ENCODE measurements at regions not wholly inside any gene's neighbourhood (a gene's known extent, or its start where the extent isn't known, plus 50 kb on each side); places are given as distances from the start of the nearest gene placed in this dataset.
"Not testable (repeated sequence)": the region's sequence is repeated elsewhere in the genome, so short reads cannot be mapped to it uniquely, and the experiment has no call there.

DNA sequence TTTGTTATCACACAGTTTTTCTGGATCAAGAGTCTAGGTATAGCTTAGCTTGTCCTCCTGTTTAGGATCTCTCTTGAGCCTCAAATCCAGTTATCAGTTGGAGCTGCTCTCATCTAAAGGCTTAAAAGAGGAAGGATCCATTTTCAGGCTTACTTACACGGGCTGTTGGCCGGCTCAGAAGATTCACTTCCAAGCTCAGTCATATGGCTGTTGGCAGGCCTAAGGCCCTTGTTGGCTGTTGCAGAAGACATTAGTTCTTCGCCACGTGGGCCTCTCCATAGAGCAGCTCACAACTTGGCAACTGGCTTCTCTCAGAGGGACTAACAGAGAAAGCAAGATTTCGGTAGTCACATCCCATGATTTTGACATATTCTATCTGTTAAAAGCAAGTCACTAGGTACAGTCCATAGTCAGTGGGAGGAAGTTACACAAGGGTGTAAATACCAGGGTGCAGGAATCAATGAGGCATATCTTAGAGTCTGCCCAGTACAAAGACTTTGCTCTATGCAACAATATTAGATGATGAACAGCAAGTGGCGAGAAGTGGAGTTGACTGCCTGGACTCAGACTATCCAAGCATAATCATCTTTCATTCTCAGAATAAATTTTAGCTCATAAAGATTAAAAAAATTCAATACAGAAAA, 280.1 kb upstream of the MBL2 start:
- no peak for DNase-seq

DNA sequence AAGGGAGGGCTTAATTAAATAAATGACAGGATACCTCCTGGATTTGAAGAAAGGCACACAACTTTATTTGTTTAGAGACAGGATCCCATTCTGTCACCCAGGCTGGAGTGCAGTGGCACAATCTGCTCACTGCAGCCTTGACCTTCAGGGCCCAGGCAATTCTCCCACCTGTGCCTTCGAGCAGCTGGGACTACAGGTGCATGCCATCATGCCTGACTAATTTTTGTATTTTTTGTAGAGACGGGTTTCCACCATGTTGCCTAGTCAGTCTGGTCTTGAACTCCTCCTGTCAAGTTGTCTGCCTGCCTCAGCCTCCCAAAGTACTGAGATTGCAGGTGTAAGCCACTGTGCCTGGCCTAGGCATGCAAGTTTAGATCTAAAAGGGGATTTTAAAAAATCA, 272.7 kb upstream of the MBL2 start:
- no peak for DNase-seq

DNA sequence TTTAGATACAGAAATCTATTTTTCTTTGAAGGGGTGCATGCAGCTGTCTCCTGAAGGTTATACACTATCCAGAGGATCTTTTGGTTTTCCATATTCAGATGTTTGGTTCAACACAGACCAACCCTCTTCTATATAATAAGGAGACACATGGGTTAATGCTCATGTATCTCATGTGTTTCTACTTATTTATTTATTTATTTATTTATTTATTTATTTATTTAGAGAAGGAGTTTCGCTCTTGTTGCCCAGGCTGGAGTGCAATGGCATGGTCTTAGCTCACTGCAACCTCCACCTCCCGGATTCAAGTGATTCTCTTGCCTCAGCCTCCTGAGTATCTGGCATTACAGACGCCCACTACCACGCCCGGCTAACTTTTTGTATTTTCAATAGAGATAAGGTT, 263.2 kb upstream of the MBL2 start:
- not testable (repeated sequence) for DNase-seq

DNA sequence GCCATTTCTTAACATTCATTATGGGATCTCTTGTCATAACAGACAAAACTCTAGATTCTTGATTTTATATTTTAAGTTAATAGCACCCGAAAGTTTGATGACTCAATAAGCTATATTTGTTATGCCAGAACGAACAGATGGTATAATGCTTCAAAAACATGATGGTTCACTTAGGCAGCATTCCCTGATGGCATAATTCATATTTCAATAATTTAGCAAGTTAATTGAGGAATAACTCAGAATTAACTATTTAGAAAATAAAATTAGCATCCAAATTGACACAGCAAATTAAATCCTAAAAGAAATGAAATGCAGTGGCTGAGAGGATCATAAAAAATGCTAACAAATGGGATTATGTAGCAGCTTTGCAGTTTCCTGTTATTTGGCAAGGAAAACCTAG, 260.8 kb upstream of the MBL2 start:
- DNase-seq: no peak

GRCh38 chr10:53029872-53030849, 257.6 kb upstream of the MBL2 start:
- not testable (repeated sequence) for DNase-seq

GRCh38 chr10:53029449-53029848, 256.9 kb upstream of the MBL2 start:
- no peak for DNase-seq

GRCh38 chr10:53025765-53026164, 253.2 kb upstream of the MBL2 start:
- DNase-seq: not testable (repeated sequence)

- DNase-seq: no peak
These were observed 252.7 kb upstream of the MBL2 start for GRCh38 chr10:53025172-53025711.

GRCh38 chr10:53023411-53023810, 250.8 kb upstream of the MBL2 start:
- DNase-seq: no peak

- no peak for DNase-seq
These were observed 250.1 kb upstream of the MBL2 start for GRCh38 chr10:53022611-53023088.

DNA sequence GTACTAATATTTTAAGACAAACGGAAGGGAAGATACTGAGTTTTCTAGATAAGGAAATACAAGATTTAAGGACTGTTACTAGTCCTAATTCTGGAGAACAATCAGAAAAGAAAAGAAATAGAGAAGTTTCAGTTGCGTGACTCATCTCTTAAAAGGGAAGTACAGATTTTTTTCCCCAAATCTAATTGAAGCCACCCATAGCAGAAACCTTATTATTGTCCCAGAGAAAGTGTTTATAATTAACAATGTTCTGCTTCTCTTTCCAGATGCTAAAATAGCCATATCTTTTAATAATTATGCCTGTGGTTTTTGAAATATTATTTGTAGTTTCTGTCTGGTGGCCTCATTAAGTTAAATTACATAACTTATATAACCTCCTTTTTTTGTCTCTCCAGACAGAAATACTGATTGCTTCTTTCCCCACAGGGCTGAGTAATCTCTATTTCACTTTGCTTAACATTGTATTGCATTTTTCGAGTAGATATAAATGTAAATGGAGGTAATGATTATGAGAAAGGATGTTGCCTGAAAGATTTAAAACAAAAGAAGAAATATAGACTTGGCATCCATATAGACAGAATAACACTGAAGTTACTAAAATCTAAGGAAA, 240.7 kb upstream of the MBL2 start:
- DNase-seq: no peak

GRCh38 chr10:53009961-53010907, 237.7 kb upstream of the MBL2 start:
- no peak for DNase-seq

- no peak for DNase-seq
These were observed 234.9 kb upstream of the MBL2 start for GRCh38 chr10:53007527-53007842.

GRCh38 chr10:53006663-53007526, 234.3 kb upstream of the MBL2 start:
- no peak for DNase-seq

DNA sequence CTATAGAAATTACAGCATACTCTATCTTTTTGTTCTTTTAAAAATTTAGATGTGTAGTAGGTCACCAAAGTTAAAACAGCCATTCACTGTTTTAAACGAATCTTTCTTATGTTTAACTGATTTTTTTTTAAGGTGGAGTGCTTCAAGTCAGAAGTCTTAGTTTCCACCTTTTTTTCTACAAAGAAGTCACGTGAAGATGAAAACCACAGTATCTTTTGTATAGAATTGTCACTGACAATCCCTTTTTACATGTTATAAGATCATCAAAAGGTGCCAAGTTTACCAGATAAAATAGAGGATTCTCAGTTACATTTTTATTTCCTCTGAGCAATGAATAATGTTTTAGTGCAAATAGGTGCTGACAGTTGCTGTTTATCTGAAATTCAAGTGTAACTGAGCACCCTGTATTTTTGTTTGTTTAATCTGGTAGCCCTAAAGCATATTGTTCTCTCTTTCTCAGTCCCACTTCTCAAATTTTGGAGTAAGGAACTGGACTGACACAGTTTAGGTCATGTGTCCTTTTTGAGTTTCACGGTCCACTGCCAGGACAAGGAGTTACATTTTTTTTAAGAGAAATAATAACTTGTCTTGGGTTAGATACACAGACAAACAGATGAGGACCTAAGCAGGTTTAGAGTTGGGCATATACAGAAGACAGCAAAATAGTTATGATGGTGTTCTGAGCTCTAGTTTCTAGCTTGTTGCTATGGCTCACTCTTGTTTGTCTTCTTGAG, 233.2 kb upstream of the MBL2 start:
- DNase-seq: no peak

DNA sequence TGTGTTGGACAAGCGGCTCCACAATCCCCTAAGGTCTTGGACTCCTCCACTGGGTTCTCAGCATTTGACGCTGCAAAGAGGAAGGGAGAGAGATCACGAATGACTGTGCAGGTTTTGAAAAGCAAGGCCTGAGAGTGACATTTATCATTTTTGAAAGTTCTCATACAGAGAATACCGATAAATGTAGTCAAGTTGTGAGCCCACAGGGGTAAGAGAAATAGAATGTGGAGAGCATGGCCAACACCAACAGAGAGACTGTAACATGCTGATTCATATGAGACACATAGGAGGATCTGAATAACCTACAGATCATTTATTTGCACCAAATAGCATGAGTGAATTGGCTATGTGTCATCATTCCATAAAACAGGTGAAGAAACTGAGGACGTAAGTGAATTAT, 230.5 kb upstream of the MBL2 start:
- DNase-seq: no peak

DNA sequence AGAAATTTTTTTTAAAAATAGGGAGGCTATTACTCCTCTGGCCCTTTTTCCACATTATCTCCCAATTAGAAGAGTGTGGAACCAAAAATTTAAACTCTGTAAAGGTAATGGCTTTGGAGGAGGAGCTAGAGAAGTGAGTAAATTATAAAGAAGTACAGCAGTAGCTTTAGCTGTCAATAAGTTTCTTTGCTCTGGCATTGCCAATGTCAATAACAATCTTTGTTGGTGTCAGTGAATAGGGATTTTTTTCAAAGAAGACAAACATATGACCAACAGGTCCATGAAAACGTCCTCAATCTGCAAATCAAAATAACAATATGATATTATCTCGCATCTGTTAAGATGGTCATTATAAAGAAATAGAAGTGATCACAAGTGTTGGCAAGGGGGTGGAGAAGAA, 227.1 kb upstream of the MBL2 start:
- no peak for DNase-seq

- no peak for DNase-seq
These were observed 226.7 kb upstream of the MBL2 start for GRCh38 chr10:52999258-52999657.

- DNase-seq: no peak
These were observed 224.4 kb upstream of the MBL2 start for GRCh38 chr10:52997007-52997406.

- DNase-seq: no peak
These were observed 221.8 kb upstream of the MBL2 start for GRCh38 chr10:52994370-52994769.

DNA sequence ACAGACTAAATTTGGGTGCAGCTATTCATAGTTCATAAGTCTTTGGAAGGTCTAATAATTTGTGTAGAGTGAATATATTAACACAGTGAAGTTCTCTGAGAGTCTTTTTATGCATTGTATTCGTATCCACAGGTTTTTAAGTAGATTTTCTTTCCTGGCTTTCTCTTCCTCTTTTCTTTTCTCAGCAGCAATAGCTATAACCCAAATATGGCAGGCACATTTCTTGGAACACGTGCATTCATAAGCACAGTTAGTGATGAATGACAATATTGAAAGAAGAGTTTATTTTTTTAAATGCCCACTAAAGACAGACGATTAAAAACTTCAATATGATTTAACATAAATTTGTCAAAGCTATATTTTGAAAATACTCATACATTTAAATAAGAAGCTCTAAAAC, 220.5 kb upstream of the MBL2 start:
- no peak for DNase-seq

All from SW 1271 (cell line).